HG03280 (cell line): ENCODE measurements at regions not wholly inside any gene's neighbourhood (a gene's known extent, or its start where the extent isn't known, plus 50 kb on each side); places are given as distances from the start of the nearest gene placed in this dataset.
"Not testable (repeated sequence)": the region's sequence is repeated elsewhere in the genome, so short reads cannot be mapped to it uniquely, and the experiment has no call there.

Experiments
- ATAC-seq: cut with Tn5 transposase; IDR thresholded peaks from one replicate; pipeline ENCODE4 v1.9.1; 2021; ENCODE audit warnings: mild to moderate bottlenecking, moderate library complexity; ENCODE audit not compliant: unreplicated experiment

- ATAC-seq = no peak
These were observed 253.3 kb downstream of the KLF13 start for GRCh38 chr15:31579976-31580375.

- no peak for ATAC-seq
These were observed 257.6 kb downstream of the KLF13 start for GRCh38 chr15:31584195-31584594.

- no peak for ATAC-seq
These were observed 258.6 kb downstream of the KLF13 start for GRCh38 chr15:31585240-31585639.

- no peak for ATAC-seq
These were observed 260.2 kb downstream of the KLF13 start for GRCh38 chr15:31586841-31587240.

GRCh38 chr15:31587583-31587982 is 260.9 kb downstream of the KLF13 start:
- ATAC-seq = no peak

GRCh38 chr15:31590609-31591008 is 264.0 kb downstream of the KLF13 start:
- no peak for ATAC-seq

GRCh38 chr15:31591908-31592307 is 265.3 kb downstream of the KLF13 start:
- no peak for ATAC-seq

- no peak for ATAC-seq
These were observed 270.8 kb downstream of the KLF13 start for GRCh38 chr15:31597466-31597865.

- ATAC-seq = no peak
These were observed 272.0 kb downstream of the KLF13 start for GRCh38 chr15:31598620-31599019.

GRCh38 chr15:31605467-31605931 is 278.9 kb downstream of the KLF13 start:
- ATAC-seq = no peak

GRCh38 chr15:31606194-31606669 is 279.6 kb downstream of the KLF13 start:
- ATAC-seq = no peak

GRCh38 chr15:31606931-31607497 is 280.4 kb downstream of the KLF13 start:
- ATAC-seq = no peak

GRCh38 chr15:31607656-31608055 is 281.0 kb downstream of the KLF13 start:
- ATAC-seq = no peak

GRCh38 chr15:31609258-31609681 is 282.6 kb downstream of the KLF13 start:
- ATAC-seq = no peak

GRCh38 chr15:31609906-31610305 is 283.3 kb downstream of the KLF13 start:
- ATAC-seq = no peak

- ATAC-seq = no peak
These were observed 289.2 kb downstream of the KLF13 start for GRCh38 chr15:31615643-31616415.

GRCh38 chr15:31623297-31623696 is 296.7 kb downstream of the KLF13 start:
- not testable (repeated sequence) for ATAC-seq

GRCh38 chr15:31624115-31624514 is 297.5 kb downstream of the KLF13 start:
- ATAC-seq = not testable (repeated sequence)

GRCh38 chr15:31635715-31636114 is 309.1 kb downstream of the KLF13 start:
- ATAC-seq = not testable (repeated sequence)

- not testable (repeated sequence) for ATAC-seq
These were observed 310.3 kb downstream of the KLF13 start for GRCh38 chr15:31636911-31637310.

- ATAC-seq = not testable (repeated sequence)
These were observed 317.3 kb downstream of the KLF13 start for GRCh38 chr15:31643955-31644354.

- ATAC-seq = not testable (repeated sequence)
These were observed 318.1 kb downstream of the KLF13 start for GRCh38 chr15:31644761-31645160.
